CD14-positive monocyte (primary cell): ENCODE measurements at regions not wholly inside any gene's neighbourhood (a gene's known extent, or its start where the extent isn't known, plus 50 kb on each side); places are given as distances from the start of the nearest gene placed in this dataset.

Source experiments
- DNase-seq, 3 donors: peaks; one replicate each; pipeline ENCODE4 v3.0.0-alpha.2; 2011 to 2022
- H2AFZ ChIP-seq: 2 replicates; pipeline ENCODE4 v1.6.0; 2012; ENCODE audit warnings: mild to moderate bottlenecking, low read depth, low read length, inconsistent platforms; ENCODE audit not compliant: insufficient read depth, poor library complexity, severe bottlenecking
- H3K27ac ChIP-seq, 2 donors: 1 replicate in 1 of 2; 2 replicates in 1 of 2; pipeline ENCODE4 v1.5.1; 2012 to 2013; ENCODE audit warnings: low read length in 2 of 2, control low read depth in 1 of 2, inconsistent platforms in 1 of 2, low read depth in 1 of 2, mild to moderate bottlenecking in 1 of 2
- H3K27me3 ChIP-seq, 2 donors: one replicate each; pipeline versions ENCODE4 v1.6.0 to v1.6.1; 2011 to 2013; ENCODE audit warnings: low read length in 2 of 2; ENCODE audit not compliant: control insufficient read depth in 2 of 2, insufficient read depth in 2 of 2
- H3K36me3 ChIP-seq, 2 donors: replicated peaks in 1 of 2; 1 replicate in 1 of 2; 2 replicates in 1 of 2; pipeline versions ENCODE4 v1.5.1 to v1.6.1; 2012 to 2013; ENCODE audit warnings: low read length in 2 of 2, control low read depth in 1 of 2, inconsistent platforms in 1 of 2, mild to moderate bottlenecking in 1 of 2; ENCODE audit not compliant: insufficient read depth in 2 of 2, control insufficient read depth in 1 of 2
- H3K4me1 ChIP-seq, 2 donors: 1 replicate in 1 of 2; 2 replicates in 1 of 2; pipeline versions ENCODE4 v1.5.1 to v1.6.1; 2012 to 2013; ENCODE audit warnings: low read length in 2 of 2, control low read depth in 1 of 2, inconsistent platforms in 1 of 2, mild to moderate bottlenecking in 1 of 2, moderate library complexity in 1 of 2; ENCODE audit not compliant: insufficient read depth in 2 of 2, control insufficient read depth in 1 of 2
- H3K4me2 ChIP-seq: replicated peaks from 2 replicates; pipeline ENCODE3; 2012; ENCODE audit warnings: low read length, moderate library complexity, mild to moderate bottlenecking; ENCODE audit not compliant: poor library complexity, severe bottlenecking; ENCODE audit errors: extremely low read depth
- H3K4me3 ChIP-seq, 3 experiments: fragments of 200-600 bp in 1 of 3; sonication (generic) in 1 of 3; replicated peaks in 1 of 3; 1 replicate in 2 of 3; 2 replicates in 1 of 3; pipeline ENCODE4 v1.5.1; 2011 to 2013; ENCODE audit warnings: low read length in 3 of 3, mild to moderate bottlenecking in 3 of 3, control low read depth in 2 of 3, low read depth in 2 of 3, inconsistent platforms in 1 of 3, moderate library complexity in 1 of 3
- H3K79me2 ChIP-seq: 2 replicates; pipeline ENCODE4 v1.6.0; 2012; ENCODE audit warnings: mild to moderate bottlenecking, control low read depth, inconsistent platforms, low read length, moderate library complexity; ENCODE audit not compliant: insufficient read depth
- H3K9ac ChIP-seq: 2 replicates; pipeline ENCODE4 v1.6.0; 2017; ENCODE audit warnings: low read length, mild to moderate bottlenecking; ENCODE audit not compliant: insufficient read depth, poor library complexity, severe bottlenecking
- H3K9me3 ChIP-seq, 2 donors: replicated peaks in 1 of 2; 1 replicate in 1 of 2; 2 replicates in 1 of 2; pipeline versions ENCODE4 v1.5.1 to v1.6.1; 2012 to 2013; ENCODE audit warnings: low read length in 2 of 2, control low read depth in 1 of 2; ENCODE audit not compliant: control insufficient read depth in 1 of 2, insufficient read depth in 1 of 2
- H4K20me1 ChIP-seq: 2 replicates; pipeline ENCODE4 v1.6.0; 2012; ENCODE audit warnings: mild to moderate bottlenecking, low read length, control low read depth, moderate library complexity; ENCODE audit not compliant: insufficient read depth
- H3K27ac Mint-ChIP-seq, 7 donors: one replicate each; pipeline ENCODE4 v1.8.0; 2020; ENCODE audit warnings: mild to moderate bottlenecking in 7 of 7, mixed read lengths in 7 of 7, moderate library complexity in 6 of 7, inconsistent platforms in 2 of 7
- H3K27me3 Mint-ChIP-seq, 3 donors: one replicate each; pipeline ENCODE4 v1.8.0; 2021 to 2022; ENCODE audit warnings: low read depth in 3 of 3, mild to moderate bottlenecking in 3 of 3, mixed read lengths in 3 of 3, moderate library complexity in 3 of 3, inconsistent platforms in 1 of 3
- H3K36me3 Mint-ChIP-seq, 2 donors: one replicate each; pipeline ENCODE4 v1.8.0; 2020; ENCODE audit warnings: mixed read lengths in 2 of 2, inconsistent platforms in 1 of 2, mild to moderate bottlenecking in 1 of 2
- H3K4me1 Mint-ChIP-seq: one replicate; pipeline ENCODE4 v1.8.0; 2020; ENCODE audit warnings: mild to moderate bottlenecking, mixed read lengths
- H3K4me3 Mint-ChIP-seq, 2 donors: one replicate each; pipeline ENCODE4 v1.8.0; 2020; ENCODE audit warnings: mild to moderate bottlenecking in 2 of 2, mixed read lengths in 2 of 2, moderate library complexity in 1 of 2
- H3K9me3 Mint-ChIP-seq, 7 donors: one replicate each; pipeline ENCODE4 v1.8.0; 2020 to 2022; ENCODE audit warnings: mixed read lengths in 7 of 7, mild to moderate bottlenecking in 6 of 7, moderate library complexity in 6 of 7, inconsistent platforms in 2 of 7
- CTCF ChIP-seq: fragments of 200-600 bp; IDR thresholded peaks from one replicate; pipeline ENCODE4 v1.8.0; 2022; ENCODE audit warnings: antibody characterized with exemption, mild to moderate bottlenecking
- WGBS: methylation state at CpG from one replicate; pipeline ENCODE4 v1.1.5; 2013; ENCODE audit warnings: missing lambda C conversion rate; ENCODE audit not compliant: insufficient coverage; 5-methylcytosine and 5-hydroxymethylcytosine counted together
- intact Hi-C, 2 donors: fragments of 100-400 bp; cut with micrococcal nuclease; formaldehyde crosslinking; loops; one replicate each; pipeline versions ENCODE4 v1.15.0 to v1.15.1; 2023

DNA sequence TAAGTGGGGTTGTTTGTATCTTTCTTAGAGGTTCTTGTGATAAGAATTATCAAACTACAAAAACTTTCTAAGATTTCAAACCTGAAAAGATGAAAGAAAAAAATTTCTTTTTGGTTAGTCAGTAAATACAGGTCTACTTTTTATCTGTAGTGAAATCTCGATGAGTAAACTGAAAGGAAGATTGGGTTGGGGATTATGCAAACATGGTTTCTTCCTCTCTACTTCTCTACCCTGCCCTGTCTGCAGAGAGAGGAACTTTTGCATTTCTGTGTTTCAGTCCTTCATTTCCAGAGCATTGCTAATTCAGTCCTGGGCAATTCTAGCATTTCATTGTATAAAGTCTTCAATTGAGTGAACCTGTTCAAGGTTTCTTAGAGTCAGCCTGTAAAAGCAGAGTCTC, 51.6 kb upstream of the IL2 start:
- WGBS, result no CpG with 5 or more reads among the region's 1 CpG
- no peak for DNase-seq
- no peaks in the 10 kb centered on the region for H3K36me3 ChIP-seq
- H3K4me2 ChIP-seq, result no peak overlapping the region
- H2AFZ ChIP-seq, result no peak overlapping the region
- H3K9me3 ChIP-seq, result no peaks in the 10 kb centered on the region
- intact Hi-C loops, result no loop called here
- no peaks in the 10 kb centered on the region for H4K20me1 ChIP-seq
- Mint-ChIP-seq H3K9me3 (peaks cover 0 to 6% (median 2%) of the 10 kb centered on the region in 7 donors), H3K36me3 (no peaks in the 10 kb centered on the region), H3K27ac (no peak overlapping the region), H3K27me3 (peaks cover 0 to 7% (median 2%) of the 10 kb centered on the region in 3 donors), H3K4me1 (no peaks in the 10 kb centered on the region), H3K4me3 (no peak overlapping the region)
- H3K9ac ChIP-seq, result no peak overlapping the region
- no peak overlapping the region for H3K27ac ChIP-seq
- no peaks in the 10 kb centered on the region for H3K27me3 ChIP-seq
- H3K4me1 ChIP-seq, result no peaks in the 10 kb centered on the region
- no peaks in the 10 kb centered on the region for H3K79me2 ChIP-seq
- TF ChIP-seq CTCF, result no peak
- H3K4me3 ChIP-seq, result no peak overlapping the region
